NCI-H1105 treated with DMSO at 0.1 percent for 48 hours (cell line): ENCODE measurements at regions not wholly inside any gene's neighbourhood (a gene's known extent, or its start where the extent isn't known, plus 50 kb on each side); places are given as distances from the start of the nearest gene placed in this dataset.
A peak's percentile ranks its signal among the peaks of the same experiment; 100 is the strongest.

Experiments used
- DNase-seq: peaks from one replicate; lab custom pipeline; 2025; lab: John Stamatoyannopoulos, UW

- DNase-seq, result no peak
These were observed 50.6 kb upstream of the L3MBTL4 start for GRCh38 chr18:6465281-6465680.

- DNase-seq, result no peak
These were observed 61.5 kb upstream of the L3MBTL4 start for GRCh38 chr18:6476190-6476589.

GRCh38 chr18:6476880-6477279 is 62.2 kb upstream of the L3MBTL4 start:
- no peak for DNase-seq

GRCh38 chr18:6478121-6478520 is 63.4 kb upstream of the L3MBTL4 start:
- no peak for DNase-seq

- DNase-seq, result no peak
These were observed 65.0 kb upstream of the L3MBTL4 start for GRCh38 chr18:6479699-6480098.

DNA sequence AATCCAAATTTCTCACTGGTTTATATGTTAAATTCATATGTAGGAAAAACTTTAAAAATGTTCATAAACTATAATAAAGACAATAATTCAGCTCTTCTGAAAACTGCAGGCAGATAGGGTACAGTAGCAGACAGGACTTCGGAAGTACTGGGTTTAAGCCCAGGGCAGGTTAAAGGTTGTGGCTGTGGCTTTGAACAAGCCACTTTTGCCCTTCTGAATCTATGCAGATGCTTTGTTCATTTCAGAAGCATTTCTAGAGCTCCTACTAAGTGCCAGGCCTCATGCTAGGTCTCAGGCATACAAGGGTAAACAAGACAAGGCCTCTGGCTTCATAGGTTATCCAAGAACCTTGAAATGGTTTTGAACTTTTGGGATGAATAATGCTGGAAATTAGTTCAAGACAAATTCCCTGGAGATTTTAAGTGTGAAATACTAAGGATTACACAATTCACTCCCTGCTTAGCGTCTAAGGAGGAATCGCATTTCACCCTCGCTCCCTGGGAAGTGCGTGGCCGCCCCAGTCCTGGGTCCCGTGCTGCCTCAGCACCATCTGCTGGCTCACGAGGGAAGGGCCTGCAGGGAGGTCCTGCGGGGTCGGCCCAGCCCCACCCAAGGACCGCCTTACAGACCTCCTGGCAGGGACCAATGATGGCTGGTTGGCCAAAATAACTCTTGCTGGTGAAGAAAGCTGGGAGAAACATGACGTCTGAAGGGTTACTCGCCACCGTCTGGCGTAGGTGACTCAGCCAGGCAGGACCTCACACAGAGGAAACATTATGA is 67.7 kb upstream of the L3MBTL4 start:
- no peak for DNase-seq

DNA sequence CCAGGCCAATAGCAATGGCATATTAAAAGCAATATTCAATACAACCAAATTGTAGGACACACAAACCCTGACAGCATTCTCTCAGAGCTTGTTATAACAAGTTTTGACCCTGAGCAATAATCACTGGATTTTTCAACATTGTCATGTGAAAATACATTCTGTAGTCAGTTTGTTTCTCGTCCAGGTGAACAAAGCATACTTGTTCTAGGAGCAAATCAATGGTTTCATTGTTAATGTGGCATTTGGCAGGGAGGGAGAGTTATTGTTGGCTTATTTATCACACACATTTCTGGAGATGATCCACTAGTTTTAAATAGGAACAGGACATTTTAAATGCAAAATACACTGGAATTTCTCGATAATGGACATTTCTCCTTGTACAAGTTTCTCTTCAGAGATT is 69.9 kb upstream of the L3MBTL4 start:
- no peak for DNase-seq

DNA sequence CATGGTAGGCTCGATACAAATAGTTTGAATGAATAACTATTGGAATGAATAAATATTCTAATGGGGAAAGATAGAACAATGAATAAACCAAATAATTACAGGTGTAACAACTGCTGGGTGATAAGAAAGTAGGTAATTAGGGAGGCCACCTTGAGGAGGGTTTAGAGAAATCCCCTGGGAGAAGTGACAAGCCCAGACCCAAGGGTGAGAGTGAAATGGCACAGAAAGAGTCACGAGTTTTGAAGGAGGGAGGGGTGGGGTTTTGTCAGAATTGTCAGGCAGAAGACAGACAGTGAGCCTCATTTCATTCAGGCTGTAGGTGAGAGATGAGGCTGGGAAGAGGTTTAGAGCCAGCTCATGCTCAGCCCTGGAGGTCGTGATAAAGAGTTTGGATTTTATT is 71.6 kb upstream of the L3MBTL4 start:
- no peak for DNase-seq

GRCh38 chr18:6486764-6487426 is 72.2 kb upstream of the L3MBTL4 start:
- DNase-seq, result no peak

GRCh38 chr18:6487968-6488367 is 73.3 kb upstream of the L3MBTL4 start:
- DNase-seq, result no peak

DNA sequence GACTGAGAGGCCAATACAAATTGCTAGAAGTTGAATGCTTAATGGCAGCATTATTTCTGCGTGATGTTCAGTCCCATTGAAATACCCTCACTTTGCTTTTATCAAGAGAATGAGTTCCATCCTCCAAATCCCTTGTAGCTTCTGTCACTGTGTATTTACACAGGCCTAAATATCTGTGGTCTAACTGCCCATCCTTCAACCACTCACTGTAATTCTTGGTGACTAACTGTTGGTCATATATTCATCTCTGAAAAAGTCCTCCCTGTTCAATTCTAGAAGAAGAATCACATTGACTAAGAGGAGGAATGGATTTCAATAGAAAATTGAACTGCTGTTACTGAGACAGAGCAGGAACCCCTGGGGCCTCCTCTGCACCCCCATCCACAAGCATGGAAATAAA is 74.2 kb upstream of the L3MBTL4 start:
- DNase-seq, result no peak

DNA sequence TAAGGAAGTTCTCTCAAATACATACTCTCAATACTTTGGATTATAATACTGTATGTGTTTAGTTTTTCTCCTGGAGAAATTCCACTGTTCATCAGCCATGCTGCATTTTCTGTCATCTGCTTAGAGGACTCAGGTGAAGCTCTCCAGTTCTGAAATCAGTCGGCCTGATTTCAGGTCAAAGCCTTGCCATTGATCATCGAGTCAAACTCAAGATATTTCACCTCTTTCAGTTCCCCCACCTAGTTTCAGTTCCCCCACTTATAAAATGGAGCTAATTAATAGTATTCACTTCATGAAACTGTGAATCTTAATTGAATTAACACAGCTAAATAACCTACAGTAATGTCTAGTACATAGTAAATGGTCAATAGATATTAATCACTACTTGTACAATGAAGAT is 75.3 kb upstream of the L3MBTL4 start:
- no peak for DNase-seq

GRCh38 chr18:6493194-6493593 is 78.5 kb upstream of the L3MBTL4 start:
- DNase-seq, result no peak

DNA sequence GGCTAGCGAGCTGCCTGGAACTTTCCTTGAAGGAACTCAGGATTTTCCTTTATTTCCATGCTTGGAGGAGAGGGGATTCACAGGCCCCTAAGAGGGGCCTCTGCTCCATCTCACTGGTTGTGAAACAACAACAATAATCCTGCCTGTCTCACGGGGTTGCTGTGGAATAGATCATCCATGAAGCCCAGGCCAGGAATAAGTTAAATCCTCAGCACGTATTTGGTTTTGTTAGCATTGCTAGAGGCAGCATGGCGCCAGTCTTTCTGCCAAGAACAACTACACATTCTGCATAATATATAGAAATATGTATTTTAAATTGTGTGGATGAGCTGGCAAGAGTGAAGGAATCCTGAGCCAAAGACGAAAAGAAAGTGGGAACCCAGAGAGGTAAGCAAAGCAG is 80.8 kb upstream of the L3MBTL4 start:
- no peak for DNase-seq

GRCh38 chr18:6497543-6497942 is 82.8 kb upstream of the L3MBTL4 start:
- DNase-seq, result no peak

- DNase-seq, result no peak
These were observed 83.7 kb upstream of the L3MBTL4 start for GRCh38 chr18:6498289-6498856.

DNA sequence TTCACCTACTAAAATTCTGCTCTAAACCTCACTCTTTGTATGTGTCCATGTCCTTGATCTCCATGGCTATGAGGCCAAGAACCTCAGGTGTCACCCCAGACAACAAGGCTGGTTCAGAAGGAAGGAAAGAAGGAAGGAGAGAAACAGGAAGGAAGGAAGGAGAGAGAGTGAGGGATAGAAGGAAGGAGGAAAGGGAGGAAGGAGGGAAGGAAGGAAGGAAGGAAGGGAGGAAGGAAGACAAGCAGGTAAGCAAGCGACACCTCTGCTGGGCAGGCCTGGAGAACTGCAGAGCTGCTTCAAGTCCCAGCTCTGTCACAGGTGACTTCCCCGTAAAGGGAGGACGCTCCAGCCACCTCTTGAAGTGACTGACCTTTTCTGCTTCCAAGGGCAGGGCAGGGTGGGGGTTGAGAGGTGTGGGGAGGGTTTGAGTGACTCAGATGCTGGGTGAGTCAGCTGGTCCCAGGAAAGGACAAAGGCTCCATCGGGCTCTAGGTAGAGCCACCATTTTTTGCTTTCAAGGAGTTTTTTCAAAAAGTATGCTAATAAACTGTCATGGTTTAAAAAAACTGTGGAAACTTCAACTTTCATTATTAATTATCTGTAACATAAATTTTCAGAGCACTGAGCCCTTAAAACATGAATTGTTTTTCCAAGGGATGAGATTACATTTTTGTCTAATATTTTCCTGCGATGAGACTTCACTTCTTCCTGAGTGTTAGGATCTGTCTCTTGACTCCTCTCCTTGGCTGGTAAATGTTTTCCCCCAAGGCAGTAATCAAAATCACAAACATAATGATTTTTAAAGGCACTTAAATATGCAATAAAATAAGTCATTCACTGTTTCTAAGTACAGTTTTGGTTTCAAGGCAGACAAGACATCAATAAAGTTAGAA is 90.1 kb upstream of the L3MBTL4 start:
- DNase-seq, result no peak

- DNase-seq, result no peak
These were observed 90.8 kb upstream of the L3MBTL4 start for GRCh38 chr18:6505498-6505875.

DNA sequence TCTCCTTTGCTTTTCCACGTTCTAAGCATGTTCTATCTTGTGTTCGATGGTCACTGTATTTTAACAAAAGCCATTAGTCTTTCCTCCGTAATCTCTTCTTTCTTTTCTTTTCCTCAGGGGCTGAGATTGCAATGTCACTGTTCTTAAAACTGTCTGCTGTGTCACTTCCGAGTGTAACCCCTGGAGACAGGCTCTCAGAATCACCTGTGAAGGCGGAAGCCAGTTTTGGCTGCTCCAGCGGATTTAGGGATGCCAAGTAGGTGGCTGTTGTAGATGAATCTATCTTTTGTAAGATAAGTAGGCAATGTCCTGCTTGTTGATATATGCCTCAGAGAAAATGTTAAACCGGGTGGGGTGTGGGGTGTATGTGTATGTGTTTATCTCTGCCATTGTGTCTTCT is 94.7 kb upstream of the L3MBTL4 start:
- DNase-seq, result no peak

DNA sequence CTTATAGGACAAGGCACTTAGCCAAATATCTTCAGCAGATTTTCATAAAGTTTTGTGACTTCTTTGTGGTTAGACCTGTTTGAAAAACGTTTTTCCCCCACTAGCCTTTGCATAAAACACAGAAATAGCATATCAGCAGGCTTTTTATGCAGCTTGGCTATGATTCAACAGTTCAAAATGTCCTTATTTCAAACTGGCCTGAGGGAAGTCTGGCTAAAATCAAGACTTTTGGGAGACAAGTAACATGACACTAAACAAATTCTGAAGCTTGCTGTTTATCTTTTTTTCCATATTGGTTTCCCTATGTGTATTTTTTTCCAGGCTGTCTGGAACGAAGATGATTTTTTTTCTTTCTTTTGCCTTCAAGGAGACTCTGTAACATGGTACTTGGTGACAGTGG is 95.1 kb upstream of the L3MBTL4 start:
- DNase-seq, result no peak

- DNase-seq, result no peak
These were observed 106.2 kb upstream of the L3MBTL4 start for GRCh38 chr18:6520901-6521300.

DNA sequence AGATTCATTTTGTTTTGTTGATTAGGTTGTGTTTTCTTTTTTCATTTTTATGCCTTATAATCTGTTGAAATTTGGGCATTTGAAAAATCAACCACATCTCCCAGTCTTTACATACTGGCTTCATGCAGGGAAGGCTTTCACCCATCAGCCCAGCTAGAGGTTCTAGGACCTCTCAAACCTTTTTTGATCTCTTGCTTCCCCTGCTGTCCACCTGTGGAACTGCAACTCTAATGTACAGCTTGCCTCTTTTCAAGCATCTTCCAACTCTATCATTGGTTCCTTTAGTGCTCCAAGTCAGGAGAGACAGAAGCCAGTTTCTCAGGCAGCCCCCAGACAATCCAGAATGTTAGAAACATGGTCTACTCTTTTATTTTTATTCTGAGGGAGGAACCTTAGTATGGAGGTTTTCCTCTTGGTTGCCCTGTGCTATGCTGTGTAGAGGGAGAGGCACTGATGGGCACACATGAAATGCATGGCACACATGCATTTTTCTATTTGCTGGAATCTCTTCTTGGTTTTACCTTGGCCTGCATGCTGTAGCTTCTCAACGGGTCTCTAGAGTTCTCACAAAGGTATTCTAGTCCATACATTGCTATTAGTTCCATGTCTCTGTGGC is 107.2 kb upstream of the L3MBTL4 start:
- DNase-seq, result peak; percentile 15
